BE2C (cell line): ENCODE measurements at regions not wholly inside any gene's neighbourhood (a gene's known extent, or its start where the extent isn't known, plus 50 kb on each side); places are given as distances from the start of the nearest gene placed in this dataset.

ENCODE experiments used
- DNase-seq: peaks from one replicate; pipeline ENCODE4 v3.0.0-alpha.2; 2020
- H3K27me3 ChIP-seq: fragments of 250-450 bp; sonication (Bioruptor Pico); 2 replicates; pipeline ENCODE4 v1.5.1; 2020; ENCODE audit warnings: mild to moderate bottlenecking
- H3K36me3 ChIP-seq: fragments of 250-450 bp; sonication (Bioruptor Pico); 2 replicates; pipeline ENCODE4 v1.5.1; 2020; ENCODE audit warnings: mild to moderate bottlenecking
- H3K4me1 ChIP-seq: fragments of 250-450 bp; sonication (Bioruptor Pico); 2 replicates; pipeline ENCODE4 v1.5.1; 2020
- H3K4me3 ChIP-seq: 2 replicates; pipeline ENCODE4 v1.5.1; 2011; ENCODE audit warnings: low read depth, low read length
- H3K9me3 ChIP-seq: fragments of 250-450 bp; sonication (Bioruptor Pico); 2 replicates; pipeline ENCODE4 v1.5.1; 2020
- TF ChIP-seq, protein P1 (sequence below): IDR thresholded peaks from 2 replicates; pipeline ENCODE4 v1.5.1; 2012; ENCODE audit warnings: mild to moderate bottlenecking, low read depth, low read length

- Histone ChIP-seq H3K27me3 (no peaks in the 10 kb centered on the region), H3K4me3 (no peak overlapping the region), H3K36me3 (no peaks in the 10 kb centered on the region), H3K9me3 (no peaks in the 10 kb centered on the region), H3K4me1 (no peaks in the 10 kb centered on the region)
- TF ChIP-seq, protein P1, sequence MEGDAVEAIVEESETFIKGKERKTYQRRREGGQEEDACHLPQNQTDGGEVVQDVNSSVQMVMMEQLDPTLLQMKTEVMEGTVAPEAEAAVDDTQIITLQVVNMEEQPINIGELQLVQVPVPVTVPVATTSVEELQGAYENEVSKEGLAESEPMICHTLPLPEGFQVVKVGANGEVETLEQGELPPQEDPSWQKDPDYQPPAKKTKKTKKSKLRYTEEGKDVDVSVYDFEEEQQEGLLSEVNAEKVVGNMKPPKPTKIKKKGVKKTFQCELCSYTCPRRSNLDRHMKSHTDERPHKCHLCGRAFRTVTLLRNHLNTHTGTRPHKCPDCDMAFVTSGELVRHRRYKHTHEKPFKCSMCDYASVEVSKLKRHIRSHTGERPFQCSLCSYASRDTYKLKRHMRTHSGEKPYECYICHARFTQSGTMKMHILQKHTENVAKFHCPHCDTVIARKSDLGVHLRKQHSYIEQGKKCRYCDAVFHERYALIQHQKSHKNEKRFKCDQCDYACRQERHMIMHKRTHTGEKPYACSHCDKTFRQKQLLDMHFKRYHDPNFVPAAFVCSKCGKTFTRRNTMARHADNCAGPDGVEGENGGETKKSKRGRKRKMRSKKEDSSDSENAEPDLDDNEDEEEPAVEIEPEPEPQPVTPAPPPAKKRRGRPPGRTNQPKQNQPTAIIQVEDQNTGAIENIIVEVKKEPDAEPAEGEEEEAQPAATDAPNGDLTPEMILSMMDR: no peak
- peak; percentile 31 for DNase-seq
Observed at GRCh38 chr11:41665441-41666360, 206.2 kb upstream of the LRRC4C start.

DNA sequence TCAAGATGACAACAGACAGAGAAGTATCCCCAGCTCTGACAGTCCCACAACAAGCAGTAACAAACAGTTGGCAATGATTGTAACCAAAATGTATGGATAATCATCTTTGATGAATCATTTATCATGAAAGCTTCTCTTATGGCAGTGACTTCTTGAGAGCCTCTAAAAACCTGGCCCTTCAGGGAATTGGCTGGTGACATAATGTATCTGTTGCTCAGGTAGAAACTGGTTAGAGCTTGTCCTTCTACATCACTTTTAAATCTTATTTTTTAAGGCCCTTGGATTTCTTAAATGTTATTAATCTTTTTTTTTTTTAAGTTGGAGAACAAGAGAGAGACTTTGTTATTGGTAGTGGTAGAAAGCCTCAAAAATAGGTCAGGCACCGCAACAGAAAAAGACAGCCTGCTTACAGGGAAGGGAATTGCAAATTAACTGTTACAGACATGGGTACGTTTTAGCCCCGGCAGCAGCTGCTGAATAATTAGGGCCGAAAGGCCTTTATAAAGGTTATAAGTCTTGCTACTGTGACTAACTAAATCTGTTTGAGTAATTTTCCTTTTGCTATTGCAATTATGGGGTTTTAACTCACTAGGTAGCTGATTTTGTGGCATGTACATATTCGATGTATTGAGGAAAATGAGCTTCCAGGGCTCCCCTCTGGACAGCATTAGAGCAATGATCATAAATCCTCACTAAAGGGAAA lies 207.7 kb upstream of the LRRC4C start:
- no peak for DNase-seq

GRCh38 chr11:41675205-41675604 lies 215.8 kb upstream of the LRRC4C start:
- H3K4me3 ChIP-seq: no peak overlapping the region
- TF ChIP-seq, protein P1: no peak
- no peak for DNase-seq

More for the DNA sequence above, 207.7 kb upstream of the LRRC4C start:
- Histone ChIP-seq H3K4me3 (no peak overlapping the region), H3K27me3 (no peaks in the 10 kb centered on the region), H3K9me3 (no peaks in the 10 kb centered on the region), H3K4me1 (no peaks in the 10 kb centered on the region), H3K36me3 (no peaks in the 10 kb centered on the region)
- TF ChIP-seq, protein P1: no peak

DNA sequence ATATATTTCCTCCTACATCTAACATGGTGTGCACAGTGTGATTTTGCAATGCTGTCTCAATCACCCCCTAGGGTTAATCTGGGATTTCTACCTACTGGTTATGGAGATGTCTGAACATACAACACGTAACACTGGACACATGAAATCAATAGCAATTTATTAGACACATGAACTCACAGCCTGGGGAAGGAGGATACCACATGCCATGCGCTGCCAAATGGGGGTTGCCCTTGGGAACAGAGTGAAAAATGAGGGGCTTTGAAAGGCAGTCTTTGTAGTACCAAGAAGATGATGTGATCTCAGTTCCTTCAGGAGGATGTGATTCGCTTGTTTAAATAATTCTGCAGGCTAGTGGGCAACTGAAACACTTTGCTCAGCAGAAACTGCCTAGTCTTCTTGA lies 253.6 kb upstream of the LRRC4C start:
- H3K27me3 ChIP-seq: no peaks in the 10 kb centered on the region
- DNase-seq: no peak
- no peaks in the 10 kb centered on the region for H3K36me3 ChIP-seq
- TF ChIP-seq, protein P1: no peak
- H3K4me1 ChIP-seq: no peaks in the 10 kb centered on the region
- no peak overlapping the region for H3K4me3 ChIP-seq
- H3K9me3 ChIP-seq: no peaks in the 10 kb centered on the region

More at GRCh38 chr11:41675205-41675604, 215.8 kb upstream of the LRRC4C start:
- H3K9me3 ChIP-seq: no peaks in the 10 kb centered on the region
- no peaks in the 10 kb centered on the region for H3K4me1 ChIP-seq
- H3K27me3 ChIP-seq: no peaks in the 10 kb centered on the region
- no peaks in the 10 kb centered on the region for H3K36me3 ChIP-seq

DNA sequence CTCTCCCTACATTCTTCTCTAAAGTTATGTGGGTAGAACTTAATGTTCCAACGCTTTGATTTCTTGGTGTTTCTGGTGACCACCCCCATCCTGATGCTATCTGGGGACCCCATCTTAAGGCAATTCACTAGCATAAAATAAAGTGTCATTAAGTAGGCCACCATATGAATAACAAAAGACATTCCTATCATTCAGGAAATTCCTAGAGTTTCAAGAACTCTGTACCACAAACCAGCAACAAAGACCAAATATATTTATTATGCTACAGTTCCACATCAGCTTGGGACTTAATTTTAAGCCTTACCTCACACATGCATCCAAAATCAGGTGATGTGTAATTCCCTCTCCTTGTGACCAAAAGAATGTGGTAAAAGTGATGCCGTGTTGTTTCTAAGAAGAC lies 254.6 kb upstream of the LRRC4C start:
- DNase-seq: no peak
- H3K4me1 ChIP-seq: no peaks in the 10 kb centered on the region
- no peaks in the 10 kb centered on the region for H3K9me3 ChIP-seq
- no peak overlapping the region for H3K4me3 ChIP-seq
- TF ChIP-seq, protein P1: no peak
- H3K27me3 ChIP-seq: no peaks in the 10 kb centered on the region
- H3K36me3 ChIP-seq: no peaks in the 10 kb centered on the region
